K562 (cell line): ENCODE measurements at regions not wholly inside any gene's neighbourhood (a gene's known extent, or its start where the extent isn't known, plus 50 kb on each side); places are given as distances from the start of the nearest gene placed in this dataset.

Experiments
- ATAC-seq: fragments of 200-7000 bp; cut with Tn5 transposase; 3 replicates; pipeline ENCODE4 v1.9.1; 2020; ENCODE audit warnings: moderate library complexity
- BruUV-seq: library from RNA; stranded (reverse); fragments of 400-500 nt; replicated peaks from 2 replicates; lab custom pipeline; 2021; lab: Mats Ljungman, UMichigan
- CTCF ChIA-PET: fragments of 300-600 bp; formaldehyde crosslinking; extraction: SDS; loops from one replicate; lab custom pipeline; 2021; ENCODE audit warnings: low intra/inter-chr PET ratio; lab: Yijun Ruan, JAX
- POLR2A ChIA-PET: fragments of 300-600, 350-650 bp; sonication (Branson Sonifier 250); formaldehyde crosslinking; extraction: SDS; loops from one replicate; lab custom pipeline; 2021; ENCODE audit warnings: antibody characterized with exemption, inconsistent platforms; lab: Yijun Ruan, JAX
- DNase-seq, 4 experiments: peaks; one replicate each; pipeline versions ENCODE4 v3.0.0 to v3.0.0-alpha.2; 2011 to 2018; ENCODE audit warnings: low spot score in 3 of 4, mixed read lengths in 3 of 4; ENCODE audit errors: extremely low read depth in 1 of 4
- FAIRE-seq: peaks from 2 replicates; lab custom pipeline; 2011; peaks lifted over from hg19 to GRCh38; lab: Jason Lieb, UNC
- H2AFZ ChIP-seq: 2 replicates; pipeline ENCODE4 v1.6.0; 2011; ENCODE audit warnings: low read depth, low read length, control low read depth, inconsistent platforms
- H3K27ac ChIP-seq: fragments of 200-600 bp; 3 replicates; pipeline ENCODE4 v1.8.0; 2011; ENCODE audit warnings: low read depth, mild to moderate bottlenecking, control low read depth, inconsistent platforms, low read length, moderate library complexity, mixed read lengths; ENCODE audit errors: extremely low read depth
- H3K27me3 ChIP-seq, 2 experiments: fragments of 300-600 bp in 1 of 2; 2 replicates in 1 of 2; 3 replicates in 1 of 2; pipeline versions ENCODE4 v1.6.0 to v1.8.0; 2011; ENCODE audit warnings: inconsistent platforms in 2 of 2, low read length in 2 of 2, mild to moderate bottlenecking in 1 of 2, mixed read lengths in 1 of 2, moderate library complexity in 1 of 2; ENCODE audit not compliant: control insufficient read depth in 2 of 2, insufficient read depth in 2 of 2
- H3K36me3 ChIP-seq: fragments of 300-600 bp; 3 replicates; pipeline ENCODE4 v1.8.0; 2011; ENCODE audit warnings: mild to moderate bottlenecking, low read length, inconsistent platforms; ENCODE audit not compliant: control insufficient read depth, insufficient read depth
- H3K4me1 ChIP-seq, 2 experiments: fragments of 200-600 bp in 1 of 2; replicated peaks in 1 of 2; 2 replicates in 1 of 2; 3 replicates in 1 of 2; pipeline versions ENCODE4 v1.5.1 to v1.8.0; 2011; ENCODE audit warnings: inconsistent platforms in 2 of 2, low read length in 2 of 2, mild to moderate bottlenecking in 1 of 2, mixed read lengths in 1 of 2, moderate library complexity in 1 of 2; ENCODE audit not compliant: control insufficient read depth in 2 of 2, insufficient read depth in 2 of 2
- H3K4me2 ChIP-seq: 2 replicates; pipeline ENCODE4 v1.6.1; 2011; ENCODE audit warnings: low read length, control low read depth, inconsistent platforms, mixed read lengths; ENCODE audit not compliant: insufficient read depth
- H3K4me3 ChIP-seq: fragments of 200-600 bp; sonication (generic), shearing (Covaris generic); 2 replicates; pipeline ENCODE4 v1.5.1; 2016; ENCODE audit warnings: control low read depth, inconsistent platforms
- H3K79me2 ChIP-seq: fragments of 200-600 bp; 3 replicates; pipeline ENCODE4 v1.8.0; 2011; ENCODE audit warnings: low read length, inconsistent platforms; ENCODE audit not compliant: control insufficient read depth, insufficient read depth
- H3K9ac ChIP-seq, 2 experiments: 2 replicates each; pipeline versions ENCODE4 v1.6.0 to v1.6.1; 2011; ENCODE audit warnings: low read depth in 2 of 2, low read length in 2 of 2, control low read depth in 1 of 2, inconsistent platforms in 1 of 2, mild to moderate bottlenecking in 1 of 2, mixed read lengths in 1 of 2; ENCODE audit not compliant: insufficient read depth in 1 of 2
- H3K9me1 ChIP-seq: one replicate; pipeline ENCODE4 v1.6.0; 2011; ENCODE audit warnings: inconsistent platforms, mild to moderate bottlenecking, low read length, moderate library complexity; ENCODE audit not compliant: control insufficient read depth, insufficient read depth
- H3K9me3 ChIP-seq: replicated peaks from 2 replicates; pipeline ENCODE4 v1.5.1; 2011; ENCODE audit warnings: low read depth, low read length, inconsistent platforms; ENCODE audit not compliant: control insufficient read depth, insufficient read depth
- H4K20me1 ChIP-seq: replicated peaks from 2 replicates; pipeline ENCODE4 v1.6.1; 2011; ENCODE audit warnings: low read length, inconsistent platforms, mixed read lengths; ENCODE audit not compliant: control insufficient read depth, insufficient read depth
- BRD9 ChIP-seq: fragments of 450-650 bp; IDR thresholded peaks from 2 replicates; pipeline ENCODE4 v1.6.1; 2018; ENCODE audit warnings: low read depth; ENCODE audit not compliant: partially characterized antibody
- GTF2B ChIP-seq: IDR thresholded peaks from 2 replicates; pipeline ENCODE4 v1.6.1; 2011; ENCODE audit not compliant: insufficient read length; ENCODE audit errors: extremely low read depth
- SMARCB1 ChIP-seq: IDR thresholded peaks from 2 replicates; pipeline ENCODE4 v1.6.1; 2011; ENCODE audit warnings: improper control_type of control experiment, low read depth; ENCODE audit not compliant: insufficient read length
- TFAP4 ChIP-seq: sonication (generic); formaldehyde crosslinking; IDR thresholded peaks from 2 replicates; pipeline ENCODE4 v1.8.0; 2022; ENCODE audit warnings: missing genetic modification reagents, mild to moderate bottlenecking, moderate library complexity, borderline replicate concordance
- WGBS: fragments of 100-300 bp; shearing (Covaris generic); methylation state at CpG from one replicate; pipeline ENCODE4 v1.1.6; 2016; ENCODE audit warnings: low coverage, mixed read lengths; ENCODE audit not compliant: insufficient coverage; ENCODE audit errors: missing lambda C conversion rate; 5-methylcytosine and 5-hydroxymethylcytosine counted together
- in situ Hi-C: fragments of 300-500 bp; cut with MboI; formaldehyde crosslinking; loops from 4 replicates; pipeline ENCODE4 v1.15.0; 2018; ENCODE audit warnings: inconsistent platforms, mixed read lengths
- intact Hi-C: fragments of 100-400 bp; cut with micrococcal nuclease; formaldehyde crosslinking; loops from 2 replicates; pipeline ENCODE4 v1.14.2; 2022

GRCh38 chr15:24076090-24076784, 389.1 kb upstream of the NDN start:
- no peaks in the 10 kb centered on the region for H3K36me3 ChIP-seq
- no peaks in the 10 kb centered on the region for H3K79me2 ChIP-seq
- no peak overlapping the region for H3K27ac ChIP-seq
- H3K4me2 ChIP-seq, result no peak overlapping the region
- H3K4me3 ChIP-seq, result no peak overlapping the region
- no peaks in the 10 kb centered on the region for H4K20me1 ChIP-seq
- ChIA-PET POLR2A (no interaction called here), CTCF (no interaction called here)
- no TSS peak for BruUV-seq
- no peak for ATAC-seq
- TF ChIP-seq TFAP4 (CRISPR knock-in tag) (no peak), GTF2B (no peak), SMARCB1 (no peak), BRD9 (no peak)
- H3K9ac ChIP-seq, result no peak overlapping the region
- no peak overlapping the region for H2AFZ ChIP-seq
- no peaks in the 10 kb centered on the region for H3K4me1 ChIP-seq
- H3K27me3 ChIP-seq, result no peaks in the 10 kb centered on the region
- intact Hi-C loops, result no loop called here
- FAIRE-seq, result no peak
- 5% methylated on average over 1 of the region's 1 CpG for WGBS
- H3K9me1 ChIP-seq, result no peaks in the 10 kb centered on the region
- DNase-seq, result no peak
- H3K9me3 ChIP-seq, result no peaks in the 10 kb centered on the region; the same call in 1 of the 2 replicates
- in situ Hi-C loops, result no loop called here
